H1 (cell line): ENCODE measurements at regions not wholly inside any gene's neighbourhood (a gene's known extent, or its start where the extent isn't known, plus 50 kb on each side); places are given as distances from the start of the nearest gene placed in this dataset.

Experiments
- CTCF ChIA-PET: fragments of 300-600 bp; sonication (Branson Sonifier 250); formaldehyde crosslinking; loops from one replicate; lab custom pipeline; 2021; ENCODE audit not compliant: partially characterized antibody; lab: Charles Lee
- POLR2A ChIA-PET: fragments of 300-600 bp; sonication (Branson Sonifier 250); formaldehyde crosslinking; loops from one replicate; lab custom pipeline; 2021; ENCODE audit warnings: inconsistent platforms; ENCODE audit not compliant: partially characterized antibody; lab: Charles Lee
- DNase-seq, 2 experiments: peaks; one replicate each; pipeline versions ENCODE4 v3.0.0 to v3.0.0-alpha.2; 2010 to 2022; ENCODE audit warnings: low spot score in 2 of 2, low read depth in 1 of 2, mixed read lengths in 1 of 2
- FAIRE-seq: peaks from 2 replicates; lab custom pipeline; 2011; peaks lifted over from hg19 to GRCh38; lab: Jason Lieb, UNC
- H2AFZ ChIP-seq: 2 replicates; pipeline ENCODE4 v1.8.1; 2012; ENCODE audit warnings: low read length, inconsistent platforms
- H2AK5ac ChIP-seq: 2 replicates; pipeline ENCODE4 v1.6.1; 2013; ENCODE audit warnings: low read depth, low read length
- H2BK120ac ChIP-seq: replicated peaks from 2 replicates; pipeline ENCODE3; 2013; ENCODE audit warnings: low read depth, low read length, inconsistent platforms
- H2BK12ac ChIP-seq: 2 replicates; pipeline ENCODE4 v1.6.1; 2013; ENCODE audit warnings: low read depth, low read length
- H2BK15ac ChIP-seq: 2 replicates; pipeline ENCODE4 v1.6.1; 2013; ENCODE audit warnings: low read length
- H2BK20ac ChIP-seq: 2 replicates; pipeline ENCODE4 v1.6.1; 2013; ENCODE audit warnings: low read length
- H2BK5ac ChIP-seq: 2 replicates; pipeline ENCODE4 v1.6.1; 2013; ENCODE audit warnings: low read depth, low read length
- H3K14ac ChIP-seq: 2 replicates; pipeline ENCODE4 v1.6.1; 2013; ENCODE audit warnings: inconsistent platforms; ENCODE audit not compliant: insufficient read length
- H3K18ac ChIP-seq: 2 replicates; pipeline ENCODE4 v1.6.1; 2013; ENCODE audit warnings: low read length; ENCODE audit errors: extremely low read depth
- H3K23ac ChIP-seq: 2 replicates; pipeline ENCODE4 v1.6.1; 2013; ENCODE audit warnings: inconsistent platforms; ENCODE audit not compliant: insufficient read length
- H3K23me2 ChIP-seq: 2 replicates; pipeline ENCODE4 v1.6.1; 2013; ENCODE audit warnings: low read depth, low read length
- H3K27ac ChIP-seq: 2 replicates; pipeline ENCODE4 v1.6.1; 2011; ENCODE audit warnings: low read depth, low read length, inconsistent platforms
- H3K27me3 ChIP-seq, 4 experiments: replicated peaks in 1 of 4; 1 replicate in 1 of 4; 2 replicates in 3 of 4; pipeline versions ENCODE4 v1.6.1 to v1.8.1; 2011 to 2013; ENCODE audit warnings: low read length in 3 of 4, mild to moderate bottlenecking in 3 of 4, inconsistent platforms in 2 of 4, mixed read lengths in 2 of 4, moderate library complexity in 1 of 4; ENCODE audit not compliant: control insufficient read depth in 3 of 4, insufficient read depth in 3 of 4; ENCODE audit errors: extremely low read depth in 1 of 4
- H3K36me3 ChIP-seq, 4 experiments: 2 replicates each; pipeline versions ENCODE4 v1.6.1 to v1.8.1; 2011 to 2013; ENCODE audit warnings: mild to moderate bottlenecking in 4 of 4, low read length in 3 of 4, moderate library complexity in 2 of 4, control low read depth in 1 of 4, inconsistent platforms in 1 of 4; ENCODE audit not compliant: insufficient read depth in 4 of 4, control insufficient read depth in 2 of 4
- H3K4ac ChIP-seq: replicated peaks from 2 replicates; pipeline ENCODE3; 2013; ENCODE audit warnings: low read length, low read depth, mixed read lengths, inconsistent platforms; ENCODE audit not compliant: insufficient read length
- H3K4me1 ChIP-seq, 4 experiments: replicated peaks in 1 of 4; 1 replicate in 1 of 4; 2 replicates in 3 of 4; pipeline versions ENCODE4 v1.6.1 to v1.8.1; 2011 to 2013; ENCODE audit warnings: low read length in 3 of 4, inconsistent platforms in 2 of 4, mixed read lengths in 1 of 4; ENCODE audit not compliant: insufficient read depth in 4 of 4, control insufficient read depth in 3 of 4
- H3K4me2 ChIP-seq, 2 experiments: 2 replicates each; pipeline versions ENCODE4 v1.6.1 to v1.8.1; 2011 to 2013; ENCODE audit warnings: low read depth in 2 of 2, low read length in 2 of 2, control low read depth in 1 of 2, inconsistent platforms in 1 of 2, mild to moderate bottlenecking in 1 of 2; ENCODE audit not compliant: insufficient read depth in 1 of 2
- H3K4me3 ChIP-seq, 4 experiments: fragments of 200-600, 300-600 bp in 1 of 4; sonication (generic), shearing (Covaris generic), sonication (Bioruptor Twin) in 1 of 4; 2 replicates each; pipeline versions ENCODE4 v1.5.1 to v1.8.1; 2011 to 2016; ENCODE audit warnings: low read length in 4 of 4, low read depth in 3 of 4, control low read depth in 2 of 4, inconsistent platforms in 2 of 4, mild to moderate bottlenecking in 2 of 4, mixed read lengths in 1 of 4, moderate library complexity in 1 of 4; ENCODE audit not compliant: insufficient read depth in 2 of 4; ENCODE audit errors: extremely low read depth in 1 of 4
- H3K56ac ChIP-seq: replicated peaks from 2 replicates; pipeline ENCODE3; 2013; ENCODE audit warnings: low read depth, mild to moderate bottlenecking, mixed read lengths, low read length, inconsistent platforms; ENCODE audit not compliant: insufficient read length
- H3K79me1 ChIP-seq: 2 replicates; pipeline ENCODE4 v1.6.1; 2013; ENCODE audit warnings: low read depth, low read length, control low read depth
- H3K79me2 ChIP-seq, 2 experiments: 2 replicates each; pipeline versions ENCODE4 v1.6.1 to v1.8.1; 2012 to 2013; ENCODE audit warnings: low read length in 2 of 2, mild to moderate bottlenecking in 2 of 2, inconsistent platforms in 1 of 2; ENCODE audit not compliant: insufficient read depth in 2 of 2, control insufficient read depth in 1 of 2
- H3K9ac ChIP-seq, 4 experiments: replicated peaks in 1 of 4; 1 replicate in 1 of 4; 2 replicates in 3 of 4; pipeline versions ENCODE4 v1.6.1 to v1.8.1; 2011 to 2013; ENCODE audit warnings: low read depth in 3 of 4, low read length in 3 of 4, control low read depth in 2 of 4, mild to moderate bottlenecking in 2 of 4, moderate library complexity in 2 of 4, inconsistent platforms in 1 of 4; ENCODE audit errors: extremely low read depth in 1 of 4
- H3K9me3 ChIP-seq, 2 experiments: 2 replicates each; pipeline versions ENCODE4 v1.6.1 to v1.8.1; 2012 to 2013; ENCODE audit warnings: mild to moderate bottlenecking in 2 of 2, moderate library complexity in 2 of 2, control low read depth in 1 of 2, inconsistent platforms in 1 of 2, low read depth in 1 of 2, low read length in 1 of 2, mixed read lengths in 1 of 2; ENCODE audit not compliant: insufficient read depth in 2 of 2
- H4K20me1 ChIP-seq, 2 experiments: replicated peaks in 1 of 2; 2 replicates each; pipeline versions ENCODE3 to v1.8.1; 2011 to 2013; ENCODE audit warnings: inconsistent platforms in 2 of 2, low read length in 2 of 2, mild to moderate bottlenecking in 1 of 2; ENCODE audit not compliant: insufficient read depth in 2 of 2, control insufficient read depth in 1 of 2
- H4K5ac ChIP-seq: 2 replicates; pipeline ENCODE4 v1.6.1; 2013; ENCODE audit warnings: low read length, low read depth, mixed read lengths, inconsistent platforms; ENCODE audit not compliant: insufficient read length
- H4K8ac ChIP-seq: 2 replicates; pipeline ENCODE4 v1.8.0; 2013; ENCODE audit warnings: mild to moderate bottlenecking, moderate library complexity, low read length, inconsistent platforms; ENCODE audit not compliant: insufficient read depth; ENCODE audit errors: extremely low read depth
- H4K91ac ChIP-seq: replicated peaks from 2 replicates; pipeline ENCODE3; 2013; ENCODE audit warnings: low read length, mixed read lengths, inconsistent platforms; ENCODE audit not compliant: insufficient read length
- CEBPB ChIP-seq: IDR thresholded peaks from 2 replicates; pipeline ENCODE4 v1.6.1; 2012; ENCODE audit warnings: low read depth, low read length
- HDAC2 ChIP-seq, 2 experiments: fragments of 300-600 bp in 1 of 2; sonication (generic) in 1 of 2; IDR thresholded peaks; 2 replicates each; pipeline ENCODE4 v1.6.1; 2011 to 2012; ENCODE audit warnings: low read depth in 2 of 2, low read length in 2 of 2, mild to moderate bottlenecking in 2 of 2, moderate library complexity in 2 of 2, borderline replicate concordance in 1 of 2, inconsistent platforms in 1 of 2
- RAD21 ChIP-seq, 2 experiments: IDR thresholded peaks in 1 of 2; conservative IDR thresholded peaks in 1 of 2; 2 replicates each; pipeline ENCODE4 v1.6.1; 2011; ENCODE audit warnings: low read depth in 2 of 2, low read length in 2 of 2, improper control_type of control experiment in 1 of 2, inconsistent platforms in 1 of 2, mild to moderate bottlenecking in 1 of 2, moderate library complexity in 1 of 2
- RXRA ChIP-seq: IDR thresholded peaks from 2 replicates; pipeline ENCODE4 v1.6.1; 2011; ENCODE audit warnings: low read depth, mild to moderate bottlenecking, low read length, moderate library complexity; ENCODE audit not compliant: insufficient read depth
- SIX5 ChIP-seq: IDR thresholded peaks from 2 replicates; pipeline ENCODE4 v1.6.1; 2011; ENCODE audit warnings: mild to moderate bottlenecking, low read depth, low read length
- SP1 ChIP-seq: IDR thresholded peaks from 2 replicates; pipeline ENCODE4 v1.6.1; 2011; ENCODE audit warnings: low read depth, low read length
- SUZ12 ChIP-seq: fragments of 200-600 bp; sonication (generic); IDR thresholded peaks from 2 replicates; pipeline ENCODE4 v1.6.1; 2012; ENCODE audit warnings: mild to moderate bottlenecking, inconsistent platforms, low read length, moderate library complexity, mixed read lengths
- TAF1 ChIP-seq: IDR thresholded peaks from 2 replicates; pipeline ENCODE4 v1.6.1; 2011; ENCODE audit warnings: mild to moderate bottlenecking, low read depth, low read length
- TBP ChIP-seq: IDR thresholded peaks from 2 replicates; pipeline ENCODE4 v1.6.1; 2011; ENCODE audit warnings: low read depth, low read length, improper control_type of control experiment
- TCF12 ChIP-seq: IDR thresholded peaks from 2 replicates; pipeline ENCODE4 v1.6.1; 2011; ENCODE audit warnings: low read depth, mild to moderate bottlenecking, low read length
- WGBS, 2 experiments: shearing (Covaris generic) in 1 of 2; methylation state at CpG; one replicate each; pipeline versions ENCODE4 v1.1.6 to v1.1.7; 2013 to 2015; ENCODE audit warnings: low lambda C conversion rate in 2 of 2, mixed read lengths in 2 of 2, inconsistent platforms in 1 of 2, low coverage in 1 of 2, missing lambda C conversion rate in 1 of 2; ENCODE audit not compliant: insufficient replicate concordance in 2 of 2, insufficient coverage in 1 of 2, insufficient read length in 1 of 2; ENCODE audit errors: extremely low coverage in 1 of 2, missing lambda C conversion rate in 1 of 2; 5-methylcytosine and 5-hydroxymethylcytosine counted together
- TF ChIP-seq, protein P1 (sequence below), 3 experiments: IDR thresholded peaks; 1 replicate in 2 of 3; 2 replicates in 1 of 3; pipeline versions ENCODE4 v1.5.1 to v1.6.1; 2011; ENCODE audit warnings: low read length in 3 of 3, mild to moderate bottlenecking in 3 of 3, inconsistent platforms in 2 of 3, low read depth in 1 of 3, moderate library complexity in 1 of 3; ENCODE audit not compliant: insufficient read depth in 1 of 3; ENCODE audit errors: control extremely low read depth in 1 of 3

GRCh38 chr4:131644619-131645018, 1504.5 kb upstream of the PCDH10 start:
- no peak overlapping the region for H3K4me3 ChIP-seq
- H3K14ac ChIP-seq, result no peak overlapping the region
- H3K18ac ChIP-seq, result no peak overlapping the region
- no peak overlapping the region for H2AK5ac ChIP-seq
- no peak overlapping the region for H2BK120ac ChIP-seq
- H2BK15ac ChIP-seq, result no peak overlapping the region
- H3K56ac ChIP-seq, result no peak overlapping the region
- H3K79me2 ChIP-seq, result no peaks in the 10 kb centered on the region
- H3K27me3 ChIP-seq, result no peaks in the 10 kb centered on the region
- H3K27ac ChIP-seq, result no peak overlapping the region
- FAIRE-seq, result peak; percentile 71
- H3K4me2 ChIP-seq, result no peak overlapping the region
- no peaks in the 10 kb centered on the region for H3K79me1 ChIP-seq
- no peaks in the 10 kb centered on the region for H3K23me2 ChIP-seq
- no peak overlapping the region for H4K5ac ChIP-seq
- H2AFZ ChIP-seq, result peak overlapping the region; percentile 16
- no peak overlapping the region for H2BK12ac ChIP-seq
- no peak overlapping the region for H2BK5ac ChIP-seq
- H3K36me3 ChIP-seq, result no peaks in the 10 kb centered on the region
- no peak overlapping the region for H3K9ac ChIP-seq
- H2BK20ac ChIP-seq, result no peak overlapping the region
- H4K20me1 ChIP-seq, result no peaks in the 10 kb centered on the region
- H3K4ac ChIP-seq, result peak overlapping the region; percentile 38
- no peaks in the 10 kb centered on the region for H3K9me3 ChIP-seq
- ChIA-PET CTCF (interaction anchor here (0.7 to 1.8 kb wide), 7 partner anchors 9 to 997 kb away, joined by 3 to 7 read pairs (median 3); no protein-coding TSS in a partner anchor), POLR2A (no interaction called here)
- DNase-seq, result peak; percentile 49 to 51
- no peak overlapping the region for H4K91ac ChIP-seq
- H3K4me1 ChIP-seq, result no peaks in the 10 kb centered on the region
- WGBS, 2 experiments, result 70% methylated on average over 1 of the region's 1 CpG; no CpG with 5 or more reads in 1 of the 2 experiments
- H4K8ac ChIP-seq, result no peak overlapping the region
- H3K23ac ChIP-seq, result no peak overlapping the region
- no peak for TF ChIP-seq CEBPB
- TF ChIP-seq SP1, result no peak
- TF ChIP-seq RXRA, result no peak
- no peak for TF ChIP-seq SIX5
- no peak for TF ChIP-seq TCF12
- no peak for TF ChIP-seq HDAC2 (IDR thresholded peaks at IDR 0.05; ENCODE audit: borderline replicate concordance in 1 of 2, low read depth in 2 of 2, low read length in 2 of 2)
- no peak for TF ChIP-seq TAF1
- no peak for TF ChIP-seq SUZ12
- no peak for TF ChIP-seq TBP
- TF ChIP-seq, protein P1, sequence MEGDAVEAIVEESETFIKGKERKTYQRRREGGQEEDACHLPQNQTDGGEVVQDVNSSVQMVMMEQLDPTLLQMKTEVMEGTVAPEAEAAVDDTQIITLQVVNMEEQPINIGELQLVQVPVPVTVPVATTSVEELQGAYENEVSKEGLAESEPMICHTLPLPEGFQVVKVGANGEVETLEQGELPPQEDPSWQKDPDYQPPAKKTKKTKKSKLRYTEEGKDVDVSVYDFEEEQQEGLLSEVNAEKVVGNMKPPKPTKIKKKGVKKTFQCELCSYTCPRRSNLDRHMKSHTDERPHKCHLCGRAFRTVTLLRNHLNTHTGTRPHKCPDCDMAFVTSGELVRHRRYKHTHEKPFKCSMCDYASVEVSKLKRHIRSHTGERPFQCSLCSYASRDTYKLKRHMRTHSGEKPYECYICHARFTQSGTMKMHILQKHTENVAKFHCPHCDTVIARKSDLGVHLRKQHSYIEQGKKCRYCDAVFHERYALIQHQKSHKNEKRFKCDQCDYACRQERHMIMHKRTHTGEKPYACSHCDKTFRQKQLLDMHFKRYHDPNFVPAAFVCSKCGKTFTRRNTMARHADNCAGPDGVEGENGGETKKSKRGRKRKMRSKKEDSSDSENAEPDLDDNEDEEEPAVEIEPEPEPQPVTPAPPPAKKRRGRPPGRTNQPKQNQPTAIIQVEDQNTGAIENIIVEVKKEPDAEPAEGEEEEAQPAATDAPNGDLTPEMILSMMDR (IDR thresholded peaks at IDR 0.05; ENCODE audit: control extremely low read depth in 1 of 3, insufficient read depth in 1 of 3, low read depth in 1 of 3, low read length in 3 of 3), result peak; percentile 51 to 86 (median 70)
- peak; percentile 88 to 91 for TF ChIP-seq RAD21 (IDR thresholded peaks at IDR 0.05 in 1 of 2, conservative IDR thresholded peaks at IDR 0.05 in 1 of 2; ENCODE audit: low read depth in 2 of 2, low read length in 2 of 2)
